ENCODE measurements at regions not wholly inside any gene's neighbourhood (a gene's known extent, or its start where the extent isn't known, plus 50 kb on each side); places are given as distances from the start of the nearest gene placed in this dataset.

DNA sequence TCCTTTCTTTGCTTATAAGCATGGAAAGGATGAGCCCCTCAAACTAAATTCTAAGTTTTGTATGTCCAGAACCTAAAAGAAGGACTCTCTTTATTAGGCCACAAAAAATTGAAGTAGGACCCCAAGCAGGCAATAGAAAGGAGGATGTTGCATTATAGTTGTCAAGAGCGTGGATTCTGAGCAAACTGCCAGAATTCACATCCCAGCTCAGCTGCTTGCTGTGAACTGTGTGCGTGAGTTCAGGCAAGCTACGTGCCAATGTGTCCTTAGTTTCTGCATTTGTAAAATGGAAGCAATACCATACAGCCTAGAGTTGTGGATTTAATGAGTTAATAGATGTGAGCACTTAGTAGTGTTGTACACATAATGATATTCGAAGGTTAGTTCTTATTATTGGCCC, 70.6 kb upstream of the SLC44A1 start (continued):
- TF ChIP-seq CHD1 (IDR thresholded peaks at IDR 0.05; ENCODE audit: low read length) (no peak), ZNF184 (CRISPR knock-in tag; IDR thresholded peaks at IDR 0.05) (no peak), SMAD1 (IDR thresholded peaks at IDR 0.05; ENCODE audit: low read depth, low read length, partially characterized antibody) (no peak), ZZZ3 (IDR thresholded peaks at IDR 0.05) (no peak), ARHGAP35 (IDR thresholded peaks at IDR 0.05; ENCODE audit: partially characterized antibody) (no peak)

DNA sequence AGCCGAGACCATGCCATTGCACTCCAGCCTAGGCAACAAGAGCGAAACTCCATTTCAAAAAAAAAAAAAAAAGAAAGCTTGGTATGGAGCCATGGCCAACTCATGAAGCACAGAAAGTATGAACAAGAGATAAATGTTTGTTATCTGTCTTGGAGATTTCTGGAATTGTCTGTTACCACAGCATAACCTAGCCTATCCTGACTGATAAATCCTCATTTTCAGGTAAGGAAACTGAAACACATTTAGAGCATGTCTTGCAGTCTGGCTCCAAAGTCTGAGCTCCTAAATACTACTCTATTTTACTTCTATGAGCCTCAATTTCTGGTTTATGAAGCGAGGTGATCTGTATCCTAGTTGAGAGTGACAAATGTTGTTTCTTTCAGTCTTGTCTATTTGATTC, 68.3 kb upstream of the SLC44A1 start:
- H2AFZ ChIP-seq (ENCODE audit: low read depth, low read length), result no peak overlapping the region
- no peaks in the 10 kb centered on the region for H3K36me3 ChIP-seq (ENCODE audit: control insufficient read depth, insufficient read depth, low read length)
- FAIRE-seq (no peak), DNase-seq (ENCODE audit: extremely low read depth in 1 of 4, low spot score in 3 of 4) (no peak), ATAC-seq (no peak)
- H3K9ac ChIP-seq (ENCODE audit: insufficient read depth in 1 of 2, low read depth in 2 of 2, low read length in 2 of 2), result no peak overlapping the region
- TF ChIP-seq SRF (CRISPR knock-in tag; IDR thresholded peaks at IDR 0.05), result no peak
- TF ChIP-seq FIP1L1 (IDR thresholded peaks at IDR 0.05; ENCODE audit: low read depth, low read length, poor library complexity, severe bottlenecking), result no peak
- TF ChIP-seq ZNF518B (CRISPR knock-in tag; IDR thresholded peaks at IDR 0.05), result no peak
- no peak for TF ChIP-seq LARP7 (IDR thresholded peaks at IDR 0.05)
- TF ChIP-seq TEAD1 (CRISPR knock-in tag; IDR thresholded peaks at IDR 0.05), result no peak
- TF ChIP-seq CHCHD3 (CRISPR knock-in tag; IDR thresholded peaks at IDR 0.05), result no peak
- no peak for TF ChIP-seq RCOR1 (IDR thresholded peaks at IDR 0.05; ENCODE audit: borderline replicate concordance in 1 of 2, low read depth in 2 of 2, low read length in 2 of 2)
- no peak for TF ChIP-seq RBM14 (IDR thresholded peaks at IDR 0.05; ENCODE audit: borderline replicate concordance, insufficient read depth, low read depth, low read length)
- no peak for TF ChIP-seq L3MBTL2 (IDR thresholded peaks at IDR 0.05)
- no peak for TF ChIP-seq RBM39 (optimal IDR thresholded peaks at IDR 0.05; ENCODE audit: low read depth, low read length)
- TF ChIP-seq TCF3 (CRISPR knock-in tag; IDR thresholded peaks at IDR 0.05), result no peak
- no TSS peak for BruUV-seq (replicated peaks)
- ChIA-PET POLR2A (no interaction called here), CTCF (ENCODE audit: low intra/inter-chr PET ratio) (no interaction called here)
- no peaks in the 10 kb centered on the region for H3K9me3 ChIP-seq (replicated peaks; ENCODE audit: control insufficient read depth, insufficient read depth, low read depth, low read length)
- H3K4me2 ChIP-seq (ENCODE audit: insufficient read depth, low read length), result no peak overlapping the region
- no peaks in the 10 kb centered on the region for H4K20me1 ChIP-seq (replicated peaks; ENCODE audit: control insufficient read depth, insufficient read depth, low read length)
- H3K9me1 ChIP-seq (ENCODE audit: control insufficient read depth, insufficient read depth, low read length), result no peaks in the 10 kb centered on the region
- H3K4me1 ChIP-seq (replicated peaks in 1 of 2; ENCODE audit: control insufficient read depth in 2 of 2, insufficient read depth in 2 of 2, low read length in 2 of 2), result no peaks in the 10 kb centered on the region
- in situ Hi-C loops (cut with MboI), result no loop called here
- intact Hi-C loops (cut with micrococcal nuclease), result no loop called here
- 8% methylated on average over 1 of the region's 3 CpGs for WGBS (ENCODE audit: insufficient coverage, low coverage, missing lambda C conversion rate)
- no peaks in the 10 kb centered on the region for H3K79me2 ChIP-seq (ENCODE audit: control insufficient read depth, insufficient read depth, low read length)
- no peak overlapping the region for H3K27ac ChIP-seq (ENCODE audit: extremely low read depth, low read depth, low read length)
- no peaks in the 10 kb centered on the region for H3K27me3 ChIP-seq (ENCODE audit: control insufficient read depth in 2 of 2, insufficient read depth in 2 of 2, low read length in 2 of 2)
- H3K4me3 ChIP-seq, result no peak overlapping the region

Data from K562 (cell line).